Left kidney (tissue), 1 donor: ENCODE measurements at regions not wholly inside any gene's neighbourhood (a gene's known extent, or its start where the extent isn't known, plus 50 kb on each side); places are given as distances from the start of the nearest gene placed in this dataset.
A peak's percentile ranks its signal among the peaks of the same experiment; 100 is the strongest.
"Not testable (repeated sequence)": the region's sequence is repeated elsewhere in the genome, so short reads cannot be mapped to it uniquely, and the experiment has no call there.

Experiments
- DNase-seq: peaks from one replicate; pipeline ENCODE4 v3.0.0-alpha.2; 2013

DNA sequence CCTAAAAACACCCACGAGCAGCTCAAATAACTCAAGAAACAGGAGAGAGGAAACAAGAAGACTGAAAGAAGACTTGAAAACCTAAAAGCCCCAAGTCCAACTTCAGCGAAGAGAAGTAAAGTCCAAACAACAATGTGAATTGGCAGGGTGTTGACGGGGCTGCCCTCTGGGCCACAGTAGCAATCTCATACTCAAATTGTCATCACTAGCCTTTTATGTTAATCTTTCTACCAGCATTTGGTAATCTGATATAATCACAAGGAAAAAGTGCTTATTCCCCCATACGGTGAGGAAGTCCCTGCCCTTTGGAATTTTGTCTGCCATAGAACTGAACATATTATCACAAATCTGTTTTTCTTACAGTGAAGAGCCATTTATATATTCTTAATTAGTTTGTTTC lies 51.5 kb upstream of the IFNE start:
- no peak for DNase-seq

DNA sequence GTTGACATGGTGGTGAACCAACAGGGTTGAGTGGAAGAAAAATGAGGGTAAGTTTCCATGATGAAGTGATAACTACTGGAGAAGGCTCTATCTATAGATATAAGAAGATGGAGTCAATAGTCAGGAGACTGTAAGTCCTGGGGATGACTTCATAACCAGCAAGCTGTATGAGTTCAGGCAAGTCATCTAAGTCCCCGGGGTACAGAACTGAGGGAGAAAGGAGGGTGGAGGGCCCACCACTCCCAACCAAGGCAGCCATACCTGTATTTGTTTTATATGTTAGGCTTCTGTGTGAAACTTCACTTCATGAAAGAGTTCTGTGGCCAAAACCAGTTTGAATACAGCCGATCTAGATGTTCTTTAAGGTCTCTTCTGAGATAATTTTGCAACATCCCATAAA lies 53.3 kb upstream of the IFNE start:
- no peak for DNase-seq

DNA sequence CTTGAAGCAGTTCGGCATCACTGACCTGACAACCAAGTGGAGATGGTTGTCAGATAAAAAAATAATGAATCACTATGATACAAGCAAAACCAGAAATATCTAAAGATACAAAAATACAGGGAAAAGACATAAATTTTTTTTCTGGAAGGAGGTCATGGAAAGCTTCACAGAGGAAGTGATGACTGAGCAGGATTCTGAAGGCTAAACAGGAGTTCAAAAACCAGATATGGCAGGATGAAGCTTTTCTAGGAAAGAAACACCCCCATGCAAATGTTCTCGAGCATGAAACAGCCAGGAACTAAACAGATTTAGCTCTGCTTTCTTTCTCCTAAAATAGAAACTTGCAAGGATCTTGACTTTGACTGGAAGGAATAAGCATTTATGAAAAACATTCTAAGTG lies 60.7 kb upstream of the IFNE start:
- DNase-seq, result no peak

DNA sequence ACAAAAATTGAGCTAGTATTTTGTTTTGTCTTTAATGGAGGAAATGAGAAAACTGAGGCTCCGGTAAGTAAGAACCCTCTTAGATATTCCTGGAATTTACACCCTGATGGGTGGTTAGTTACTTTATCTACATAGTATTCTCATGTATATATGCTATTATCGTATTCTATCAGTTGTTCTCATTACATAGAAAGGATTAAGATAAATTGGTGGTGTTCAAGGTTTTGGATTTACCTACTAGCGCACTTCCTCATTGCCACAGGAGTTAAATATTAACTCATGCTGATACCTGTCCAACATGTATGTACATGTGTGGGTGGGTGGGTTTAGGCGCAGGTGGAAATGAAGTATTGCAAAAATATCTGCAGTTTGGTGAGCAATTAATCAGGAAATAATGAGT lies 61.1 kb upstream of the IFNE start:
- no peak for DNase-seq

DNA sequence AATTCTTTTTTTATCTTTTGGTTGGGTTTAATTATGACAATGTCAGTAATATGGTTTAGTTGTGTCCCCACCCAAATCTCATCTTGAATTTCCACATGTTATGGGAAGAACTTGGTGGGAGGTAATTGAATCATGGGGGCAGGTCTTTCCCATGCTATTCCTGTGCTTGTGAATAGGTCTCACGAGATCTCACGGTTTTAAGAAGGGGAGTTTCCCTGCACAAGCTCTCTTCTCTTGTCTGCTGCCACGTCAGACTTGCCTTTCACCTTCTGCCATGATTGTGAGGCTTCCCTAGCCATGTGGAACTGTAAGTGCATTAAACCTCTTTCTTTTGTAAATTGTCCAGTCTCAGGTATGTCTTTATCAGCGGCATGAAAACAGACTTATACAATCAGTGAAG lies 61.7 kb upstream of the IFNE start:
- not testable (repeated sequence) for DNase-seq

DNA sequence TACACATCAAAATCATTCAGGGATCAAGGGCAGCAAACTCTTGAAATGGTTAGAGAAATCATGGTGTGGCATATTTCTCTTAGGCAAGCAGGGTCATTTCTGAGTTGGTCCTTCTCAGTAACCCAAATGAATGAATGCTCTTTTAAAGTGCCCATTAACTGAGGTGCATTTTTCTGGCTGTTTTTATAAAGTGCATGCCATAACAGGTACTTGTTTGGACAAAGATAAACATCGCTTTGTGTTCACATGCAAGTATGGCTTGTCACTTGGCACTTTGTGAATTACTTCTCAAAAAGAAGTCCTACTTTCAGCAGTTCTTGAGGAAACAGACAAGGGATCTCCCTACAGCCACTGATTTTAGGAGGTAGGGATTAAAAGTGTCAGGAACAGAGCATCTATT lies 64.8 kb upstream of the IFNE start:
- no peak for DNase-seq

DNA sequence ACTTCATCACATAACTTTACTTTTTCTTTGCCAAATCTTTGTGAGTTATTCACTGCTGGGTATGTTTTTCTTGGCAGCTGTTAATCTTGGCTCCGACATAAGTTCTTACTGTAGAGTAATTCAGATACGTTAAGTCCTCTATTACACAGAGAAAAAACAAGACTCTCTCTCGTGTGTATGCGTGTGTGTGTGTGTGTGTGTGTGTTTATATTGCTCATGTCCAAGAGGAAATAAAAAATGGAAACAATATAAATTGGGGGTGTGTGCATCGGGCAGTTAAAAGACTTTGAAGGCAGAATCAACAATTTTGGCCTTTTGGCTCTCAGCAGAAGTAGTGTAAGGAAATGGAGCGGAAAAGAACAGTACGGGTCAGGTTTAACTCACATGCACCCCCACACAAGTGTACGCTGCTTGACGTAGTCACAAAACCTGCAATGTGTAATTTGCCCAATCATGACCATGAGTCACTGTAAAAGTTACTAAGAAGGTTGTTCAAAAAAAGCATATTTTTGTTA lies 67.2 kb upstream of the IFNE start:
- DNase-seq, result no peak

DNA sequence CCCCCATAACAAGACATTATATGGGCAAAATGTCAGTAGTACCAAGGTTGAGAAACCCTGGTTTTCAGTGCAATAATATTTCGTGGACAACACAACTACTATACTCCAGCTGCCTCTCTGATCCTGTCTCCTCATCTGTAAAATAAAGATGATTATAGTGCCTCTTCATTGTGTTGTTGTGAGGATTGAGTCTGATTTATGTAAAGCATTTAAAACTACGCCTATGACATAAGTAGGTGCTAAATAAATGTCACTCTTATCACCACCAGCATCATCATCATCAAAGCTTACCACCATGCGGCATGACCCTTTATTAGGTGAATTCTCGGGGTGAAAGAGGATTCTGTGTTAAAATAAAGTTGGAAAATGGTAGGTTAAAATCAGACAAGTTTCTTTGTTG lies 67.8 kb upstream of the IFNE start:
- no peak for DNase-seq

DNA sequence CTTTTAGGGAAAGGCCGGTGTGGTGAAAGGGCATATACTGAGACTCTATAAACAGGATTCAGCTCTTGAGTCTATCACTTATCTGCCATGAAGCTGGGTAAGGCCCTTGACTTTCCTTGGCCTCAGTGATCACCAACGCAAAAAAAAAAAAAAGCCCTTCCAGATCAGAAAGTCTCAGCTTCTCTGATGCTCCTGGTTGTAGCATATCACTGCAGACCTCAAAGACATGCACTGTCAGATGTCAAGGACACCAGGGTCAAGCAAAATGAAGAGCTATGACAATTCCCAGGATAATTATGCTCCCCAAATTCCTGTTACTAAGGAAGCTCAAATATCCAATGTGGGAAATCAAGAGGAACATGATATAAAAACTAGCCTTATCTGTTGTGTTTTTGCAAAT lies 68.3 kb upstream of the IFNE start:
- no peak for DNase-seq

DNA sequence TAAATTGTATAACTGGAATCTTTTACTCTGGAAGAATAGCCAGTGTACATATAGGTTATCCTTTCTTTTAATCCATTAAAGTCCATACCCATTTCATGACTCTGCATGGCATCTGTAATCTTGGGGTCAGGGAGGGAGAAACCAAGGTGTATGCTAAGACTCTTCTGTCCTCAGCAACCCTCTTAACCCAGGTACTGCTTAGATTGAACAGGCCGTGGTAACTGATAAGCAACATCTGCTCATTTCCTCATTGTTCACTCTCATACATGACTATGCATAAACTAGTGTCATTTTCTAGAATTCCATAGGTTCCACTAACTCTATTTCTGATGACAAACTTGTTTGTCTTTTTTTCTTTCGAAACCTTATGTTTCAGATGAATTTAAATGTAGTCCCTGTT lies 69.3 kb upstream of the IFNE start:
- DNase-seq, result no peak

DNA sequence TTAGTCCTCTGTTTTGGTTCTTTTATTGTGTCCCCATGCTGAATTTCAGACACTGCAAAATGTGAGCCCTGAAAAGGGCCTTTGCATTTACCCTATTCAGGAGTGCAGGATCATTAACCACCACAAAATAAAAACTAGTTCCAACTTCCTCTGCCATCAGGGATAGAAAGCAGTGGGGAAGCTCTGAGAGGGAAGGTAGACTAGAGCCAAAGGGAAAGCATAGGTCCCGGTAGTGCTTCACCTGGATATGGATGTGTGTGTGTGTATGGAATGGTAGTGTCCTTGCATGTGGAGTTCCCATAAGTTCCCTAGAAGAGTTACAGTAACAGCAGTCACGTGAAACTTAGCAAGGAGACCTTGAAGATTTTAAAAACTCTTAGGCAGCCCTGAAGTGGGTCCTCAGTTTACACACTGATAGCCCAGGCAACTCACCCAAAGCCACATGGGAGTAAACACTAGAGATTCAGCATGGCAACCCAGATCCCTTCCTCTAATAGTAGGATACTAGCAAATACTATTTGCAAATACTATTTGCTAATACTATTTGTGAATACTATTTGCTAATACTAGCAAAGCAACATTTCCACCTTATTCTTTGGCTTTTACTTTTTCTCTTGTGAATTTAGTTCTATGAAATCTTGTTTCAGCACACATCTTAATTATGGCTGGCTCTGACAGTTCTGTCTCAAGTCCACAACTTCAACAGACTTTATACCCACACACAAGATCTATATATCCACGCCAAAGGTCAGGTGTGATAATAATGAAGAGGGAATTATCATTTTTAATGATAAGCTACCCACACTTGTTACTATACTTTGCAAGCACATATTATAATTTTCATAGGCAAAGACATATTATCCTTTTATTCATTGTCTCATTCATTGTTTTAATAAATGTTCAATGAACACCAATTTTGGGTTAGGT lies 70.4 kb upstream of the IFNE start:
- no peak for DNase-seq

DNA sequence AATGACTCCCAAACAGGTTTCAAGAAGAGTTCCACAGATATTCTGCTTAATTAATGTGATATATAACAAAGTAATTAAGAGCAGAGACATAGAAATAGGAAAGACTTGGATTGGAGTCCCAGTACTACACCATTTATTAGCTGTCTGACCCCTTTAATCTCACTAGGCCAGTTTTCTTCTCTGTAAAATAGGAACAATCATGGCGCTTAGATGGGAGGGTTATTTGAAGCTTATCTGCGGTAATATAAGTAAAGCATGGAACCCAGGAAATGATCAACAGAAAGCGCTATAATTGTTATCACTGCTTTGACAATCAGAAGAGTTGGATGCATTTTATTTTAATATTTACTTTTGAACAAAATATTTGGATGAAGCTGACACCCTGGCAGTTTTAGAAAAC lies 71.3 kb upstream of the IFNE start:
- no peak for DNase-seq

DNA sequence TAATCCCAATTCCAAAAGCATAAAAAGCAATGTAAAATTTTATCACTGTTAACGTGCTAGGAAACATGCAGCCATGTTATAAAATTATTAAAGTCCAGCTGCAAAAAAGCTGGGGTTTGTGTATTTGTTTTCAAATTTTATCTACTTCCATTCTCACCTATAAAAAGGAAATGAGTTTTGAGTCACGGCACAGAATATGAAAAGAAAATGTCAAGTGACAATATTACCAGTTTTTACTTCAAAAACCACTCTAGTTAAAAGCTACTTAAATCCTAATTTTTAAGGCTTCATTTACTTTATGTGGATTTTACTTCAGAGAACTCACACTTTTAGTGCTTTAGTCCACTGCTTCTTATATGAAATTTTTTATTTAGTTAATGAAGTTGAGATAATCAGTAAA lies 72.7 kb upstream of the IFNE start:
- no peak for DNase-seq

DNA sequence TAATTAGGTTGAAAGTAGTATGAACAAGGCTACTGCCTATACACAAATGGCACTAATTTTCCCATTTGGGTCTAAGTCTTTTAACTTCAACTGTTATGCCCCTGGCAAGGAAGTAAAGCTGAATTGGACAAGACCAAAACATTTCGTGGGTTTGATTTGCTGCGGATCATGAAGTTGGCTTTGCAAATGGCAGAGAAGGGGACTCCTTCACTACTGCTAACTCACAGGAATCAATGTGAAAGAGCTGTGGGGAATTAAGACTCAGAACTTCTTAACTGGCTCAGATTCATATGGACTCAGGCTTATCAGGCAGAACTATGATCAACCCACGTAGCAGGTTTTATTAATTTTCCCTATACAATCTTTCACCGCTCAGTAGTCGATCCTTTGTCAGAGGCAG lies 73.8 kb upstream of the IFNE start:
- DNase-seq, result no peak

DNA sequence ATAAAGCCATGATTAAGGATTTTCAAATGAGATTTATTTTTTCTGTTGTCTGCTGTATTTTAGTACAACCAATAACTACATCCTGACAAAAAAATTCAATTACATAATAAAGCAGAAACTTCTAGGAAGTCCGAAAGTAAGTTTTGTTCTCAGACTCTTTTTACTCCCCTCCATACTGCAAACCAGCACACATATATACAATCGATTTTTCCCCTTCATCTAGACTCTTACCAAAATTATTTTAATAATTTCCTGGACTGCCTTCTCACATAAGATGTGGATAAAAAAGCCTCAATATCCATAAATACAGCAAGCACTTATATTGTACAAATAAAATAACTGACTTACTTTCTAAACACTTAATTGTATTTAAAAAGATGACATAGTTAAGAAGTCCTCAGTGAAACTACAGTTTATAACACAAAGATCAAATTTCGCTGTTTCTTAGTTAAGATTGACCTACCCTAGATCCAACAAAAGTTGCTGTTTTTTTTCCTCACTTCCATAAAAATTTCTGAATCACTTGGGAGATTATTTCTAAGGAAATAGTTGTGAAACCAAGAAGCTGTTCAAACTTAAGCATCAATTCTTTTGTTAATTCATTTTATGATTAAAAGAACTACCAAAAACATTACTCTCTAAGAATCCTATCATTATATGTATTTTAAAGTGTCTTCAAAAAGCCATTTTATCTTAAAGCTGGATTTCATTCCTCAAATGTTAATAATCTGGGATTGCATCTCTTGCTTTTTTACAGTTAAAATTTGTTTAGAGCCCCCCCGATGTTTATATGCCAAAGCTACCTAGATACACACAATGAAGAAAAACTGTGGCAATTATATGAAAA lies 74.7 kb upstream of the IFNE start:
- no peak for DNase-seq

DNA sequence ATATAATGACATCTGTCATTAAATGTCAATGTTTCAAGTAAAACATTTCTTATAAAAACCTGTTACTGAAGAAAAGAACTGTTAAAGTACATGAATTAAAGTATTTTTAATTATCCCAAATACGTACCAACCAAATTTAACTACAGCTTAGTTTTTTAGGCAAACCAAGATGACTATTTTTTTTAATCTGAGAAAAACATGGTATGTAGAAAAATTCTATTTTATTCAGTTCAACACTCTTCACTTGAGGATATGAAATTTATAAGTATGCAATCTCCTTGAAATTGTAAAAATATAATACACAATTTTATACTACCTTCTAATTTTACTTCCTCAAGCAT lies 75.3 kb upstream of the IFNE start:
- no peak for DNase-seq

DNA sequence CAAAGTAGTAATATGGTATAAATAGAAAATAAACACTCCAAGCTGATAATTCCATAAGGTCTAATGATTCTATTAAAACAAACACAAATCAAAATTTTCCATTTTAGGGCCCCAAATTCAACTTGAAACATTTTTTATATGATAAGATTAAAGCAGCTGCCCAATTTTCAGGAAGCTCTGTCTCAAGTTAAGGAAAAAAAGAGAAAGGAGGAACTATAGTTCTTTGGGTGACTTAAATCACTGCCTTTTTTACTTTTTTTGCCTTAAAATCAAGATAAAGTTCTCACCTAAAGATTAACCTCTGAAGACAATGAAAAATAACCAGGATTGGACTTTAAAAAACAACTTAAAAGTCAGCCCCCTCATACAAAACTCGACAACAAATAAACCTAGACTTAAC lies 76.0 kb upstream of the IFNE start:
- no peak for DNase-seq

DNA sequence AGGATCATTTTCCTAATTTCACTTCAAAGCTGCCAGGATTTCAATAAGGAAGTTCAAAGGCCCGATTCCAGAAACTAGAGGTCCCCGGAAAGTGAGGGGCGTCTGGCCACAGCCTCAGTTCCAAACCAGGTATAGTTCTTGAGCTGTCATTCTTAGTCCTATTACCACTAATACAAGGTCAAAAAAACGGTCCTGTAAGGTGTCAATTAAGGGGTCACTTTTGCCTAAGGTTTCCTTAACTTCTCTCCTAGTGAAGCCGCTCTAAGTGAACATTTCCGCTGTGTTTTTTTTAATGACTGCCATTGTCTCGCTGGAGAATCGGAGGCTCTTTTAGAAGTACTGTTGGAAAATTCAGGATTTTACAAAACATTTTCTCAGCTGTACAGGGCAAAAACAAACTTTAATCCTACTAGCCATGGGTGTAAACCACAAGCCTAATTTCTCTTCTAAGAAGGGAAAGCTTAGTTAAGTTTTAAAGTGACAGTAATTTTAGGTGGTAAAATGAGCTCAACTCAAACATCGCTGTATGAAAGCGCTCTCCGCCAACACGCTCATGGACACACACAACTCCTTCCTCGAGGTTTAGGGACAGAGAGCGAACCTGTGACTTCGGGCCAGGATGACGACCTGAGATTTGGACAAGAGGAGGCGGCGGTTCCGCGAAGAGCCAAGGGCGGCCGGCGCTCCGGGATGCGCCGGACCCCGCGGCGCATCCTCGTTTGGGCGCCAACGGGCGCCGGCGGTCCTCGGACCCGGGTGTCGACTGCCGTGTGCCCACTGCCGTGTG lies 76.7 kb upstream of the IFNE start:
- no peak for DNase-seq

DNA sequence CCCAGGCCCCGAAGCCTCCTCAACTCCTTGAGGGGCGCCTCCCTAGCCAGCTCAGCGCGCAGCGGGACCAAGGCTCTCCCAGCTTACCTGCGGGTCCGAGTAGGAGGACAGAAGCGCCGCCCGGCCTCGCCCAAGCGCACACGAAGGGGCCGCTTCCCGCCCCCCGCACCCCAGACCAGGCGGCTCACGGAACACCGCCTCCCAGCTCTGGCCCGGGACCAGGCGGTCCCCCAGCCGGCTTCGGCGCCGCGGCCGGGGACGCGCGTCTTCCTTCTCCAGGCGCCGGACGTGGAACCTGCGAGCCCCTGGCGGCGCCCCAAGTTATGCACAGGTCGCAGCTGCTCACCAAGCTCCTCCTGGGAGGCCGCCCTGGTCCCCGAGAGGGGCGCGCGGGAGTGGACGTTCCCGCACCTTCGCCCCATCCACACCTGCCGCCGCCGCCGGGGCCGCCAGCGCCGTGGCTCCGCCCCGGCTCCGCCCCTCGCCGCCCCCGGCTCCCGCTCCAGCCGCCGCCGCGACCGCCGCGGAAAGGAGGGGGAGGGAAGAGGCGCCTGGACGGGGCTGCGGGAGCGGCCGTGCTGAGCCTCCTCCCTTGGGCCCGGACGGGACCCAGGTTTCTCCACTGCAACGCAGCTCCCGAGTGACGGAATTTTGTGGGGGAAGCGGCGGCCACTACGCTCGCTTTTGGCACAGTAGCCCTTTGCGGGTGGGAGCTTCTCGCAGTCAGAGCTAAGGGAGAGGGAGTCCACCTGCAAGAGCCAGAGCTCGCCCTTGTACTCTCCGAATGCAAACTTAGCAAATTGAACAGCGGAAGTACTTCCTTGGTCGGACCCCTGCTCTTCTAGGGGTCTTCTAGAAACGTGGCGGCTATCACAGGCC lies 77.5 kb upstream of the IFNE start:
- peak; percentile 43 for DNase-seq

DNA sequence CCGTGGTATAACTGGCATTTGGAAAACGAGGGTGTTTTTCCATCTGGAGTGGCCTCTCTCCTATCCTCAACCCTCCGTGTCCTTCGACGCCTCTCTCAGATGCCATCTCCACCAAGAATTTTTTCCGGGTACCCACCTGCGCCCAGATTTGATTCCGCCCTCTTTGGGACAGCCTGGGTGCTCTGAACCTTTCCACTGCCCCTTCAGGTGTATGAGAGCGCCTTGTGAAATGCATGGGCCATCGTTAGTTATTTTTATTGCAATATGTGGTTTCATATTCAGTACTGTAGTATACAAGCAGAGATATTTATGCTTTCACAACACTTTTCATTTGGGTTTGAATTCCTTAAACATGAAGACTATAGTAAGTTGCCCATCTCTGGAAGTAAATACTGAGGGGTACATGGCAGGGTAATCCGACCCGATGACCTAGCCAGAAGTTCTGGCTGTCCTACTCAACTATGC lies 78.2 kb upstream of the IFNE start:
- no peak for DNase-seq

DNA sequence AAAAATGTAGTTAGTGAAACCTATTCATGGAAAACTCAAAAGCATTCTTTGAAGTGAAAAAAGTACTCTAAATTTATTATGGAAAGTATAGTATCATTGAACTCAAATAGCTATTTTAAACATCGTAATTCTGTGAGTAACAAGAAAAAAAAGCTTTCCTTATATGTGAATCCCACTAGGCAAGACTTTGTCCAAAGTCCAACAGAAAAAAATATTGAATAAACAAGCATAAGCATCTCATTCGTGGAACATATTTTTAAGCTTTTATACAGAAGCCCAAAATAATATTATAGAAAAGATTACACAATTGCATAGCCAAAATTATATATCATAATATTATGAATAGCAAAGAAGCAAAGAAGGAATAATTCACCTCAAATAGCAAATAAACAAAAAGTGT lies 79.4 kb upstream of the IFNE start:
- no peak for DNase-seq
